DMS 273 (cell line): ENCODE measurements at regions not wholly inside any gene's neighbourhood (a gene's known extent, or its start where the extent isn't known, plus 50 kb on each side); places are given as distances from the start of the nearest gene placed in this dataset.

Experiments used
- DNase-seq: peaks from one replicate; lab custom pipeline; 2025; ENCODE audit not compliant: unreplicated experiment; lab: John Stamatoyannopoulos, UW

DNA sequence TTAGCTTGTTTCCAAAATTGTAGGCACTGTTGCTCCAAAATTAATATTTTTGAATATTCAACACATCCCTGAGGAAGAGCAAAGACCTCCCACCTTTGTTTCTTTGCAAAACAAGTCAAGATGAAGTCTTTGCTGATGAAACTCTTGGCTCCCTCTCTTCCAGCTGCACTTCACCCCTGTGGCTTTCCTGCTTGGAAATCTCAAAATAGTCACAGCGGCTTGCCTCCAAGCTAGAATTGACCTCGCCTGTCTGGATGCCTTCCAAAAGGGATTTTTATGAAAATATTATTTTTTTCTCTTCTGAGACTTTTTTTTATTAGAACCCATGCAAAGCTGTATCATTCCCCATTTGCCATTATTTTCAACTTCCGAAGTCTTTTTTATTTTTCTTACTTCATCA is 71.1 kb upstream of the MROH9 start:
- DNase-seq: no peak

DNA sequence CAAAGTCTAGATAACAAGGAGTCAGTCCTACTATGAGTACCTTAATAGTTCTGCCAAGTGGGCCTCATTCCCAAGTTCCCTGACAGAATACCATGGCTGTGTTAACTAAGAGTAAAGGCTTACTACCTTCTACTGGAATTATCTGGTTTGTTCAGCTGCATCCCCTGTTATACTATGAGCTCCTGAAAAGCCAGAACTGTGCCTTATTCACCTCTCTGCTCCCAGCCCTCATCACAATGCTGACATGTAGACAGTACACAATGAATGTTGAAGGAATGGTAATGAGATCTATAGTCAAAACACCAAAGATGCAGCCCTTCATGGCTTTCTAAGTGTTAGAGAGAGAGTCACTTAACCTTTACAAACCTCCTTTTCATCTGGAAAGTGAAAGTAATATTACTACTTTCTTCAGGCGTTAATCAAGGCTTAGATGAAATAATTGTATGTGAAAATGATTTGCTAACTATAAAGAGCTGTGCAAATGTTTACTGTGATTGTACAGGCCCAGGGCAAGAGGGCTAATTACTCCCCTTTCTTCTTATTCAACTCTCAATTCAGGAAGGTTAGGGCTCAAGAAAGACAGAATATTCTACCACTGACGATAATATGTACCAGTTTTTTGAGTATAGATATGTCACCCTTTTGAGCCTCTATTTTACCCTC is 70.3 kb upstream of the MROH9 start:
- DNase-seq: no peak

DNA sequence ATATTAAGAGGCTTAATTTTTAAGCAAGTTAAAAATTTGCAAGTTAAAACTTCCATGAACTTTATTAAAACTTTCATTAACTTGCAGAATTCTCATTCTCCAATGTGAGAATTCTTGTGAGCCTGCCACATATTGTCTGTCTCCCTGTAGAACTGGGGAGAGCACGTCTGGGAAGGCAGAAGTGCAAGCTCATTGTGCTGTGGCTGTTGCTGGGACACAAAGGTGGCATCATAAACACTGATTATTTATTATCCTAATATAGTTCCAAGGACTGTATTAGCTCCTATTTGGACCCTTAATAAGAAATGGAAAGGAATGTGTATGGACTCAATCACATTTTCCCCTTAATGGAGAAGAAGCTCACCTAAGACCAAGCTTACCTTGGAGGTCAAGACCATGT is 68.7 kb upstream of the MROH9 start:
- DNase-seq: no peak

DNA sequence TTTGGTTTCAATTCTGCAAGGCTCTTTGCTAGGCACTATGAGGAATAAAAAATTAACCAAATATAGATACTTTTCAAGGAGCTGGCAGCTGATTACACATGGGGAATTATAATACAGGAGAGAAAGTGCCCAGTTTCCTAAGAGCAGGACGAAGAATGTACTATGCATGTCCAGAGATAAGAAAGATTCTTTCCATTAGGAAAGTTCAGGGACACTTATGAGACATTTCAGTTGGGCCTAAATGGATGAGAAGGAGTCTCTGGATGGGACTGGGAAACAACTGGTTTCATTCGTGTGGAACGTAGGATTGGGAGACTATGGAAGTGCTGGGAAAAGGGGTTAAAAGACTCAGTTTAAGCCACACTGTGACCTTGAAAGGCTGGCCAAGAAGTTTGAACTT is 63.5 kb upstream of the MROH9 start:
- no peak for DNase-seq

DNA sequence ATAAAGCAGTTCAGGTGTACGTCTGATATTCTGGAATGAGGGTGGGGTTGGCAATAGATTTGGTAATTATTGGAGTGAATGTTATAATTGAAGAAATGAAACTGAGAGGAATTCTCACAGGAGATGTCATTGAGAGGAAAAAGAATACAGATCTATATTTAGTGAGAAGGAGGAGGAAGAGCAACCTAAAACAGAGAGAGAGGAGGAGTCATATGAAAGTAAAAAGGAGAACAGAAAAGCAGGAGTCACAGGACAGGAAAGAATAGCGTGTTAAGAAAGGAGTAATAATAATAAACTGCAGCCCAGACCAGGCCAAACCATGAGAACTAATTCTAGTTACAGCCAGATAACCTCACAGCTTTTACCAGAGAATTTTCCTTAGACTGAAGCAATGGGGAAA is 62.7 kb upstream of the MROH9 start:
- DNase-seq: no peak

DNA sequence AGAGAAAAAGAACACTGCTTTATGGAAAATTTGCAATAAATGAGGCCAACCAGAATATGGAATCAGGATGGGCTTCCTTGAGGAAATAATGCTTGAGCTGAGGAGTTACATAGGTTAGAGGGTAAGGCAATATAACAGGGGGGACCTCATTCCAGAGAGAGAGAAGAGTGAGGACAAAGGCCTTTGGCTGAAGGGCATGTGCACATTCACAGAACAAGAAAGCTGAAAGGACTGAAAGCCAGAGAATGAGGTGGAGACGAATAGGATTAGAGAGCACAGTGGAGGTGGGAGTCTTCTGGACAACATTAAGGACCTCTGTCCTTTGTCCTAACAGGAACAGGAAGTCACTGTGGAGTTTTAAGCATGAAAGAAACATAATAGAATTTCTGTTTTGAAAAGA is 60.7 kb upstream of the MROH9 start:
- no peak for DNase-seq

DNA sequence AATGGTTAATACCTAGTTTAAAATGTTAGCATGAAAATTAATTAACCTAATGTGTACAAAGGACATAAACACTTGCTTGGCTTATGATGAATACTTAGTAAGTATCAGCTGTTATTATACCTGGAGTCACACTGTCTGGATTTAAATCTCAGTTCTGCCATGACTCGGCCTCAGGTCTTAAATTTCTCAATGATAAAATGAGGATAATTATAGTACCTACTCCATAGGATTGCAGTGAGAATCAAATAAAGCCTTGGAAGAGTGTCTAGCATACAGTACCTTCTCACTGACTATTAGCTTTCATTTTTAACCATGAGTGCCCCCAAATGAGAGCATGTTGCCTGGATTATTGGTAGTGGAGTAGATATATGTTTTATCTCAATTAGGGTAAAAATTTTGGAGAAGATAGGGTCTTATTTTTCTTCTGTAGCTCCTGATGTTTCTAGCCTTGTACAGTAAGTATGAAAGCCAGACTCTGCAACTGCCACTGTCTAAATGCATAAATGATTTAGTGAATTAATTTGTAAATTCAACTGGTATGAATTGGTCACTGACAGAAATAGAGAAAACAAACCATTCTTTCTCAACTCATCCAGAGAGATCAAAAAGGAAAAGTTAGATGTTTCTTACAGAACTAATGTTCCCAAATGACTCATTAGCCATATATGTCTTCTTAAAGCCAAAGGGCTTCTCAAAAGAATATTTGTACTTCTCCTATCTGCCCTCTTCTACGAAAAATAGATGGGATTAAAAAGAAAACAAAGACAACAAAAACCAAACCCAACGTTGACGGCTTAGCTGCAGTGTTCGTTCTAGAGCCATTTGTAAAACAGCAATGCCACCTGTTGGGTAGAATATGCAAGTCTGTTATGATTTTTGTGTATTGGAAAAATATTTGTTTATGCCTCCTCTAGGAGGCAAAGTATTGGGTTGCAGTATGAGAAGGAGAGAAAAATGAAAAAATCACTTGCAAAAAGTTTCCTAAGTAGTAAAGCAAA is 53.8 kb upstream of the MROH9 start:
- peak; percentile 8 for DNase-seq
